Fibroblast of skin of right biceps (primary cell): ENCODE measurements at regions not wholly inside any gene's neighbourhood (a gene's known extent, or its start where the extent isn't known, plus 50 kb on each side); places are given as distances from the start of the nearest gene placed in this dataset.

Experiments used
- DNase-seq: peaks from one replicate; pipeline ENCODE4 v3.0.0-alpha.2; 2013

DNA sequence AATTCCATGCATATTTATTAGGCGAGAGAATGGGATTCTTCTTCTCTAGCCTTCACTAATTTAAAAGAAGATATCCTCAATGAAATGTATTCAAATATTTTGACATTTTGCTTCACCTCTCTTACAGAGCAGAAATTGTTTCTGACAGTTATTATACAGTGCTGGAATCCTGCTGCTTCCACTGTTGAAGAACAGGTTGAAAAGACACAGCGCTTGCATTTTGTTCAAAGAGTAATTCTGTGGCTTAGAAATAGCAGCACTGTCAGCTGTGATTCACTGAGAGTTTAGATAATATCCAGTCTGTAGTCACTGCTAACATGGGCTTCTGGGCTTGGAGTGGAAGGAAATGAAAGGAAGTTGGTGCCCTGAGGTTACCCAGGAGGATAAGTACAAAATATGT, 117.1 kb upstream of the FBXL4 start:
- no peak for DNase-seq

DNA sequence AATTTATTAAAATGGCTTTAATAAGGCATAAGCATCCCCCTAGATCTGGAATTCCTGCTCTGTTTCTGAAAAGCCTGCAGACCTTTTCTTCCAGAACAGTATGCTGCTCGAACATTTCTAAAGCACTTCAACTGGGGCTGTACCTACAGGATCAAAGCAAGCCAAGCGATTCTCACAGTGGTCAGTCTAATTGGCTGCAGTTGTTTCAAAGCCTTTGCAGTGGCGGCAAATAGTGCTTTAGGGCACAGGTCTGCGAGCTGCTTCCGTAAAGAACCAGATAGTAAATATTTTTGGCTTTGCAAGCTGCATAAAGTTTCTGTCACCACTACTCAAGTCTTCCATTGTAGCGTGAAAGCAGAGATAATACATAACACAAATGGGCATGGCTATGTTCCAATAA, 88.9 kb upstream of the FBXL4 start:
- DNase-seq: no peak

DNA sequence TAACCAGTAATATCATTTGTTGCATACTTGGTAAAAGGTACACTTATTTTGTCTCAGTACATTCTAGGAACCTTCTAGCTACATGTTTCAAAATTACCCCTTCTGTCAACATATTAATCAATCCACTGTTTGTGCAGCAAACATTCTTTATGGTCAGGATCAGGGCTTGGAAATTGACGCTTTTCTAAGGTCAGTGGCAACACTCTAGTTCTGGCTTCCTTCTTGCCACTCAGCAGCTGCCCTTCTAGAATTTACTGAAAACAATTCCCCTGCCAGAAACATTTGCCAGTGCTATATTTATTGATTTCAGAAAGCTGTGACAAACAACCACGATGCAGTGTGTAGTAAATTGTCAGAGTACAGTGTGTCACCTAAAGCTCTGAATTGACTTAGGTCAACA, 84.7 kb upstream of the FBXL4 start:
- DNase-seq: no peak

DNA sequence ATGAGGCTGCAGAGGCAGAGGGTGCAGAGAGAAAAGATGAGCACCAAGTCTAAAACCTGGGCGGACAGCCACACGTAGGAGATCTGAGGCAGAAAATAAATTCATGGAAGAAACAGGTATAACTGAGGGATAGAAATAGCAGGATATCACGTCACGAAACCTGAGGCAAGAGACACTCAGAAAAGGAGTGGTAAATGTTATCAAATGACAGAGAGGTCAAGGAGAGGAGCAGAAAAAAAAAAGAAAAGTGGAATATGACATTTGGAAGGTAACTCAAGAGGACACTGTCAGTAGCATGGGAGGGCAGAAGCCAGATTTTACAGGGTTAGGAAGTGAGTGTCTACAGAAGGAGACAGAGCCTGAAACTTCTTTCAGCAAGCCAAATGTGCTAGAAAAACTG, 84.2 kb upstream of the FBXL4 start:
- DNase-seq: no peak

DNA sequence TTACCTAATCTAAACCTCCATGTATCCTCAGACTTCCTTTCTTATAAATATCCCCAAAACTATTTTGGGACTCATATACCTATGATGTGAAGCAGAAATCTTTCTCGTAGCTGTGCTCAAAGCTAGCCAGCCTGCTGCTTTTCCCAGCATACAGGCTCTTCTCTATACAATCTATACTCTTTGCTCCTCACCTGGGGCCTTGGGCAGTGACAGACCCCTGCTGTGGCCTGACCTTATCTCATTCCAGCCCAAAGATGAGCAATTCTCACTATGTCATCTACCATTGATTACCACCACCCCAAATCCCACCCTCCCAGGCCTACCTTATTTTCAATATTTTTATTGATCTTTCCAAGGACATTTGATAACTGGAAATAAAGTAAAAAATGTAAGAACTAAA, 83.2 kb upstream of the FBXL4 start:
- no peak for DNase-seq

DNA sequence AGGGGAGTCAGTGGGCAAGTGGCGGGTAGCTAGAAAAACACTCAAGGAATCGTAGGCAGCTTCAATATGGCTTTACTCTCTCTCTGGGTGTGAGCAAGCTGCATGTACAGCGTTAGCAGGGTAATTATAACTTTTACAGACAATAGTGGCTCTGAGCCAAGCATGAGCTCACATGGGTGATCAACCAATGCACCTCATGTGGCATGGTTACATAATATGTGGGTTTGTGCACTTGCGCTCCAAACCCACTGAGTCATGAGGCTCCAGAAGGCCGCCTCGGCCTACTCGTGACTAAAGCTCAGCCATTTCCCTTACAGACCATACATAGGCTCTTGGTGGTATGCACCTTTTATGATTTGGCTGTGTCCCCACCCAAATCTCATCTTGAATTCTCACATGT, 78.4 kb upstream of the FBXL4 start:
- DNase-seq: peak; percentile 15

DNA sequence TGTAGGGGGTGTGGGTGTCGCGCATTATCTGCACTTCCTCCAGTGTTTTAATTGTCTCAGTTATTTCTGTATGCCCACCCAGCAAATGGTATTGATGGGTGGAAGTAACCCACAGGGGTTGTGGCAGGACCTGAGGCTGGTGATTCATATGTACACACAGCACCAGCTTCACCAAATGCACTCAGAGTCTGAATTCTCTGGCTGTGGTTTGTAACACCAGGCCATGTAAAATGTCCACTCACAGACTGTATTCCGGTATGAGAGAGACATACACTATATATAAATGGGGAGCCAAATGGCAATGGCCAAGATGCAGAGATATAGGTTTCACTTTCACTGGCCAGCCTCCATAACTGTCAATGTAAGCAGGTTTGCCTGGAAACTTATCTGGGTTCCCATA, 76.3 kb upstream of the FBXL4 start:
- DNase-seq: no peak

DNA sequence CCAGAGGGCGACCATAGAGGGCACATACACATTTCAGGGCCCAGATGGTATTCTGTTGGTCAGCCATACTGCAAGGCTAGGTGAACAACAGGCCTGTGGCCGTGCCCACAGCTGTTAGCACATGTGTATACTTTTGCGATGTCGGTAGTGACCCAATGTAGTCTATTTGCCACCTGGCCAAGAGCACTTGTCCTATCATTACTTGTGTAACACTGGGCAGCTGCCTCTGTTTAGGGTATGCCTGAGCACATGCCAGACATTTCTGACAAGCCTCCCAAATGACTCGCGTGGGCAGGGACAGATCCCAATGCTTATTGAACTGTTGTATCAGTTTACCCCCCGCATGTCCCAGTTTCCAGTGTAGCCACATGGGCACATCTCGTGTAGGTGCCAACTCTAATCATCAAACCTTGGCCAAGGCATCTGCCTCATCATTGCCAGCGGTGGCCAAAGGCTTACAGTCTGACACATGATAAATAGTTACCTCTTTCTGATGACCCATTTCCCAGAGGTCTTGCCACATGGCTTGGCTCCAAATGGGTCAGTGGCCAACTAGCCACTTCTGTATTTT, 74.4 kb upstream of the FBXL4 start:
- DNase-seq: no peak

DNA sequence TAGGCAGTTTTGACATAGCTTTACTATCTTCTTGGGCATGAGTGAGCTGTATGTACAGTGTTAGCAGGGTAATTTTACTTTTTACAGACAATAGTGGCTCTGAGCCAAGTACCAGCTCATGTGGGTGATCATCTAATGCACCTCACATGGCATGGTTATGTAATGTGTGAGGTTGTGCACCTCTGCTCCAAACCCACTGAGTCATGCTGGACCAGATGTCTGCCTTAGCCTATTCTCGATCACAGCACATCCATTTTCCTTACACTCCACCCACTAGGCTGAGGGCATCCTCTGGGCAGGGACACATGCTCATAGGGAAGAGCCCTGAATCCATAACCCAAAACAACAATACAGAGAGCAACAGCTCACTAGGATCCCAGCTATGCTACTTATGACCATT, 71.6 kb upstream of the FBXL4 start:
- peak; percentile 14 for DNase-seq

DNA sequence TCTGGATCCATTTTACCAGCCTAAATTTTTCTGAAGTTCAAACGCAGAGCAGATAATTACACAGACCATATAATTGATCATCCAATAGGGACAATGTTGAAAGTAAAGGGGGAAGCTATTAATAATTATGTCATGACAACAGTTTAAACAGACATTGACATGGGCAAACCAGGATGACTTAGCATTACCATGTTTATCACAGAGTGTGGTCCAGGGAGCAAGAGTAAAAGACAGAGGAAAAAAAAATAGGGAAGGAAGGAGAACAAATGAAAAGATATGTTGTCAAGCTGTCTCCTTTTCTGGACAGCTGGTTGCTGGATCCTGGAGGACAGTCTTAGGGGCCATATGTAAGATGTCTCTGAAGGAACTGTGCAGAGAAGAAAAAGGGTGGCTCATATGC, 69.4 kb upstream of the FBXL4 start:
- DNase-seq: peak; percentile 5

DNA sequence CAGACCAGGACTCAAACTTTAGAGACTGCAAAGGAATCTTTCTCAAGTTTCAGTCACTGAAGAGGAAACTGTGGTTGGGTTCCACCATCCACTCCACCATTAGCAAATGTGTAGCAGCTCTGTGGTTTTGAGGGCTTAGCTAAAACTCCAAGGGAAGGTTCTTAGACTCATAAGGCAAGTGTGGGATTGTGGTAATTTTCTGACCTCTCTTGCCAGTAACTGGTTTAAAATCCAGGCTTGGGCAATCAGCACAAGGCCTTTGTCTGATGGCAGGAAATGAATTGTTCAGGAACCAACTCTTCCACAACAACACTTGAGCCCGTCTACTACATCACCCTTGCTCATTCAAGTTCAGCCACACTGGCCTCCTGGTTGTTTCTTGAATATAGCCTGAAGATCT, 68.6 kb upstream of the FBXL4 start:
- DNase-seq: peak; percentile 92

DNA sequence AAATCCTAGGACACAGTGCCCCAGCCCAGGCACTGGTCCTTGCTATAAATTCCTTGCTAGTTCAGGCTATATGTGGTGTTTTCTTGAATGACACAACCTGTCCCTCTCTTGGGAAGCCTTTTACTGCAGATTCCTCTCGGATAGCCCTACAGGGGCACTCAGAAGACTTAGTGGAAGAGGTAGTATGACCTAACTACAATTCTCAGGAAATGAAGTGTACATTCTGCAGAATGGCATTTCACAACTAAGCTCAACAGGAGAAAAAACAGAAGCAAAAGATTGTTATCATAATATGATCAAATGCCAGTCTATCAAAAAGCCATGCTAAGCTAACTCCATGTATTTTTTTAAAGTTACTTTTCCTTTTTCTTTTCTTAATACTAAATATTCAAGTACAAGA, 66.3 kb upstream of the FBXL4 start:
- peak; percentile 49 for DNase-seq

DNA sequence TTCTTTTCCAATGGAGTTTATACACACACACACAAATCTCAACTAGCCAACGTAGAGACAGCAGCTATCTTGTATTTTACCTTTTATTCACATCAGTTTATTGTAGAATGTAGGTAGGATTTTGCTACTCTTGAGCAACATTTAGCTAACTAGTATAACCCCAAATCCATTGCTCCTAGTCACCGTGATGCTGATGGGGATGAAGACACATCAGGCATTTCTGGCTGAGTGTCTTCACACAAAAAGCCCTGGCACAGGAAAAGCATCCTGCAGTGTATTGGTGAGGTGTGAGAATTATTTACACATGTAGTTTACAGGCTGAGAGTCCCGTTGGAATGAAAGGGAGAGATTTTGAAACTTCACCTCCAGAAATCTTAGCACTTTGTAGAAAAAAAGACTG, 65.9 kb upstream of the FBXL4 start:
- peak; percentile 44 for DNase-seq

DNA sequence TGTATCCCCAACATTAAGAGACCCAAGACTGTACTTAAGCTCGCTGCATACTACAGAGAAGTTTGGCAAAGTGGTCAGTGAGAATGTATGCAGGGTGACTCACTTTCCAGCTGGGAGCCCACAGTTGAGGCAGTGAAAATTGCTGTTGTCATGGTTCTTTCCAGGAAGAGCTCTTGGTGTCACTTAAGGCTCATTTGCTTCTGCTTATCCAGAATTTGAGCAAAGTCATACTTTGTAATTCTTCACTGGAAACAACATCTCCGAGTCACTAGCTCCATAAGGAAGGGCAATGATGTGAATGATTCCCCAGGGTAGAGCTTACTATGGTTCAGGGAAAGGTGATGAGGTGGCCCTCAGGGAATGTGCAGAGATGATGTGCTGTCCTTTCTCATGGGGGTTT, 65.4 kb upstream of the FBXL4 start:
- DNase-seq: peak; percentile 96

DNA sequence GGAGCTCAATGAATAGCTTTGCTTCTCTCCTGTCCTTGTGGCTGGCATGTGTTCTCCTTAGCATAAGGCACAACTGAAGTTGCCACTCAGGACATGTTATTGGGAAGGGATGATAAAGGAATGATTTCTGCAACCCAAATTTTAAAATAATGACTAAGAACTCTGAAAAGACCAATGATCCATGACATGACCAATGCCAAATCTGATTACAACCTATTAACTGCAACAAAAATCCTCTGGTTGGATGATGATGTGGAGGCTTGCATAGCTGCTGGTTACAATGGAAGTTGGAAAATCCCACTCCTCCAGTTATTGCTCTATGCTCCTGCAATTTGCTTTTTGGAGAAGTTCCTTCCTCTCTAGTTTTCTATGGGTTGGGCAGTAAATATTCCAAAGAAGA, 63.4 kb upstream of the FBXL4 start:
- DNase-seq: no peak

DNA sequence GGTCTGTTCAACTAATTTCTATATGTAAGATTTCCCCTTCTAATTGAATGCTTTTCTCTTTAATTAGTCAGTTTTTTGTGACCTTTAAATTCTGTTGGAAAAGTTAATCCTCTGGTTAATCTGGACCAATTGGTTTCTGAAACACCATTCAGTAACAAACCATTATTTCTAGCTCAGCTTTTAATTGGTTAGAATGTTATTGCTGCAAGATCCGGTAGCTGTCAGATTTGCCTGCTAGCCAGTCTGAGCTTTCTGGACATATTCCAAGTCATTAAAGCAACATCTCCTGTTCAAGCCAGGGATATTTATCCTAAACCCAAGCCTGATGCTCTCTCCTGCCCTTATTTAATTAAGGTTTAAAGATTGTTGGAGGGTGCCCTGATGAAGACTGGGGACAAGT, 55.1 kb upstream of the FBXL4 start:
- DNase-seq: peak; percentile 12

DNA sequence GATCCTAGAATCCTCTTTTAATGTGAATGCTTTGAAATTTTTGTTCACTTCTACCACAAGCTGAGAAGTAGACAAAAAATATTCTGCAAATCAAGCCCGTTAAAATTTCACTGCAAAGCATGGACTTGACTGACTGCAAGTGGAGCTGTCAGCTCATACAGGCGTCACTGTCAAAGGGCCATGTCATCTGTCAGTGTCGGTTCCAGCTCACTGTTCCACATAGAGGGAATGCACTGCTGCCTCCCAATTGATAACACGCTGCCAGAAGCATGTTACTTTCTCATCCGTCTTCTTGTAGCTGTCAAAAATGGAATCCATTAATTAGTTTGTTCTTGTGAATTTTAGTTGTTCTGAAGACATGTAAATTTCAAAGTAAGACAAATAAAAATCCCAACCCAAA, 50.4 kb upstream of the FBXL4 start:
- DNase-seq: no peak
